ENCODE measurements at regions not wholly inside any gene's neighbourhood (a gene's known extent, or its start where the extent isn't known, plus 50 kb on each side); places are given as distances from the start of the nearest gene placed in this dataset.

GRCh38 chrX:39513836-39514235 is 583.9 kb downstream of the BCOR start:
- in situ Hi-C loops (cut with MboI; ENCODE audit: low sequenced_read_pairs) = no loop called here
- CTCF ChIA-PET = no interaction called here

More at GRCh38 chrX:39513836-39514235, 583.9 kb downstream of the BCOR start:
- intact Hi-C loops (cut with micrococcal nuclease) = no loop called here
- H3K79me1 ChIP-seq (ENCODE audit: low read depth in 1 of 2, low read length in 2 of 2) = no peaks in the 10 kb centered on the region
- H3K9me1 ChIP-seq (ENCODE audit: insufficient read depth, low read length) = no peaks in the 10 kb centered on the region
- no peak overlapping the region for H3K14ac ChIP-seq (replicated peaks; ENCODE audit: low read depth, low read length)
- H3K4me1 ChIP-seq (ENCODE audit: control insufficient read depth, insufficient read depth, low read length) = no peaks in the 10 kb centered on the region
- no peak overlapping the region for H2AK5ac ChIP-seq (ENCODE audit: low read depth, low read length)
- H3K36me3 ChIP-seq (ENCODE audit: control insufficient read depth, insufficient read depth, low read length) = no peaks in the 10 kb centered on the region
- no peak for ATAC-seq (ENCODE audit: low read depth)
- H4K8ac ChIP-seq (ENCODE audit: low read depth in 2 of 2, low read length in 2 of 2) = no peak overlapping the region
- BruUV-seq (replicated peaks) = no TSS peak
- H3K23ac ChIP-seq (ENCODE audit: low read depth, low read length) = no peak overlapping the region
- peaks cover 21% of the 10 kb centered on the region for H3K27me3 ChIP-seq (ENCODE audit: control insufficient read depth, insufficient read depth, low read length)
- no peak overlapping the region for H2BK120ac ChIP-seq (ENCODE audit: low read depth, low read length)
- no peak overlapping the region for H2BK20ac ChIP-seq (ENCODE audit: low read depth, low read length)
- no peak overlapping the region for H4K91ac ChIP-seq (ENCODE audit: insufficient read depth, low read depth, low read length)
- H2AFZ ChIP-seq (replicated peaks; ENCODE audit: low read length, poor library complexity) = no peak overlapping the region
- no peak overlapping the region for H4K5ac ChIP-seq (ENCODE audit: low read depth, low read length)
- no peak overlapping the region for H3K4me2 ChIP-seq (ENCODE audit: low read depth, low read length)
- H2BK15ac ChIP-seq (ENCODE audit: low read depth, low read length) = no peak overlapping the region
- no peak for DNase-seq
- H2BK5ac ChIP-seq (ENCODE audit: low read depth, low read length, poor library complexity, severe bottlenecking) = no peak overlapping the region
- POLR2A ChIA-PET (ENCODE audit: unreplicated experiment) = no interaction called here
- H3K9me3 ChIP-seq (ENCODE audit: control insufficient read depth, insufficient read depth, low read length) = peaks cover 13% of the 10 kb centered on the region
- dilution Hi-C loops (cut with HindIII; ENCODE audit: low sequenced_read_pairs, unreplicated experiment) = no loop called here
- no peak overlapping the region for H3K4ac ChIP-seq (ENCODE audit: low read depth, low read length)
- H3K9ac ChIP-seq (ENCODE audit: low read depth, low read length) = no peak overlapping the region
- no peak overlapping the region for H3K27ac ChIP-seq (ENCODE audit: insufficient read depth, low read length)
- 63% methylated on average over 3 of the region's 5 CpGs; no CpG with 5 or more reads in 1 of the 2 experiments for whole genome bisulfite sequencing, 2 experiments (ENCODE audit: extremely low coverage in 2 of 2, insufficient read length in 1 of 2)
- no peaks in the 10 kb centered on the region for H4K20me1 ChIP-seq (ENCODE audit: insufficient read depth, low read length)
- TF ChIP-seq ELK1 (IDR thresholded peaks at IDR 0.05; ENCODE audit: borderline replicate concordance, low read depth, low read length) (no peak), MAFK (IDR thresholded peaks at IDR 0.05; ENCODE audit: low read depth, low read length) (no peak), CEBPB (IDR thresholded peaks at IDR 0.05; ENCODE audit: low read depth, low read length) (no peak), CHD1 (IDR thresholded peaks at IDR 0.05; ENCODE audit: low read depth, low read length) (no peak), BHLHE40 (IDR thresholded peaks at IDR 0.05; ENCODE audit: low read depth, low read length) (no peak)
- TF ChIP-seq, protein P1, sequence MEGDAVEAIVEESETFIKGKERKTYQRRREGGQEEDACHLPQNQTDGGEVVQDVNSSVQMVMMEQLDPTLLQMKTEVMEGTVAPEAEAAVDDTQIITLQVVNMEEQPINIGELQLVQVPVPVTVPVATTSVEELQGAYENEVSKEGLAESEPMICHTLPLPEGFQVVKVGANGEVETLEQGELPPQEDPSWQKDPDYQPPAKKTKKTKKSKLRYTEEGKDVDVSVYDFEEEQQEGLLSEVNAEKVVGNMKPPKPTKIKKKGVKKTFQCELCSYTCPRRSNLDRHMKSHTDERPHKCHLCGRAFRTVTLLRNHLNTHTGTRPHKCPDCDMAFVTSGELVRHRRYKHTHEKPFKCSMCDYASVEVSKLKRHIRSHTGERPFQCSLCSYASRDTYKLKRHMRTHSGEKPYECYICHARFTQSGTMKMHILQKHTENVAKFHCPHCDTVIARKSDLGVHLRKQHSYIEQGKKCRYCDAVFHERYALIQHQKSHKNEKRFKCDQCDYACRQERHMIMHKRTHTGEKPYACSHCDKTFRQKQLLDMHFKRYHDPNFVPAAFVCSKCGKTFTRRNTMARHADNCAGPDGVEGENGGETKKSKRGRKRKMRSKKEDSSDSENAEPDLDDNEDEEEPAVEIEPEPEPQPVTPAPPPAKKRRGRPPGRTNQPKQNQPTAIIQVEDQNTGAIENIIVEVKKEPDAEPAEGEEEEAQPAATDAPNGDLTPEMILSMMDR (conservative IDR thresholded peaks at IDR 0.05; ENCODE audit: low read depth, low read length) = no peak
- no peak overlapping the region for H2AK9ac ChIP-seq (replicated peaks; ENCODE audit: low read depth, low read length, poor library complexity)
- H3K56ac ChIP-seq (ENCODE audit: extremely low read depth, insufficient read depth, low read length) = no peak overlapping the region
- no peak overlapping the region for H3K4me3 ChIP-seq (ENCODE audit: insufficient read depth, low read depth, low read length)
- no peak overlapping the region for H3K18ac ChIP-seq (ENCODE audit: low read depth, low read length)

Data from IMR-90 (cell line).